GM23338 (cell line): ENCODE measurements at regions not wholly inside any gene's neighbourhood (a gene's known extent, or its start where the extent isn't known, plus 50 kb on each side); places are given as distances from the start of the nearest gene placed in this dataset.

Experiments used
- ATAC-seq: fragments of 200-7000 bp; cut with Tn5 transposase; 3 replicates; pipeline ENCODE4 v1.9.1; 2020
- DNase-seq: peaks from one replicate; pipeline ENCODE4 v3.0.0-alpha.2; 2015; ENCODE audit warnings: low spot score
- H2AFZ ChIP-seq: fragments of 200-600 bp; sonication (generic); 2 replicates; pipeline ENCODE4 v1.8.0; 2016; ENCODE audit warnings: antibody characterized with exemption, mild to moderate bottlenecking, moderate library complexity
- H3F3A ChIP-seq: fragments of 200-600 bp; sonication (generic); replicated peaks from 2 replicates; pipeline ENCODE4 v1.8.0; 2017; ENCODE audit warnings: antibody characterized with exemption, mixed run types, low read depth
- H3K27ac ChIP-seq: fragments of 200-600 bp; sonication (generic); 2 replicates; pipeline ENCODE4 v1.6.1; 2016; ENCODE audit warnings: low read depth
- H3K27me3 ChIP-seq: fragments of 200-600 bp; sonication (generic); 2 replicates; pipeline ENCODE4 v1.8.0; 2016; ENCODE audit warnings: mild to moderate bottlenecking, mixed run types, moderate library complexity; ENCODE audit not compliant: insufficient read depth
- H3K36me3 ChIP-seq: fragments of 200-600 bp; sonication (generic); 2 replicates; pipeline ENCODE4 v1.8.0; 2016; ENCODE audit warnings: mild to moderate bottlenecking; ENCODE audit not compliant: insufficient read depth
- H3K4me1 ChIP-seq: fragments of 200-600 bp; sonication (generic); 2 replicates; pipeline ENCODE4 v1.8.0; 2016; ENCODE audit warnings: mild to moderate bottlenecking, moderate library complexity; ENCODE audit not compliant: insufficient read depth
- H3K4me2 ChIP-seq: fragments of 200-600 bp; sonication (generic); 2 replicates; pipeline ENCODE4 v1.7.1; 2017; ENCODE audit warnings: mixed run types
- H3K4me3 ChIP-seq: fragments of 200-600 bp; sonication (generic); 2 replicates; pipeline ENCODE4 v1.6.1; 2016; ENCODE audit warnings: mixed run types
- H3K79me2 ChIP-seq: fragments of 200-600 bp; sonication (generic); replicated peaks from 2 replicates; pipeline ENCODE4 v1.8.0; 2017; ENCODE audit warnings: mild to moderate bottlenecking; ENCODE audit not compliant: insufficient read depth
- H3K9me2 ChIP-seq: fragments of 200-600 bp; sonication (generic); 2 replicates; pipeline ENCODE4 v1.8.0; 2017; ENCODE audit not compliant: insufficient read depth
- H4K20me1 ChIP-seq: fragments of 200-600 bp; sonication (generic); replicated peaks from 2 replicates; pipeline ENCODE4 v1.8.0; 2017; ENCODE audit warnings: mild to moderate bottlenecking; ENCODE audit not compliant: insufficient read depth
- H3K27ac Mint-ChIP-seq: 2 replicates; pipeline ENCODE4 v1.8.0; 2020; ENCODE audit warnings: inconsistent platforms, mild to moderate bottlenecking, moderate library complexity, mixed read lengths
- H3K27me3 Mint-ChIP-seq: 3 replicates; pipeline ENCODE4 v1.8.0; 2022; ENCODE audit warnings: low read depth, mild to moderate bottlenecking, moderate library complexity, mixed read lengths, inconsistent platforms; ENCODE audit not compliant: insufficient read depth, poor library complexity
- H3K36me3 Mint-ChIP-seq: 3 replicates; pipeline ENCODE4 v1.8.0; 2021; ENCODE audit warnings: low read depth, mild to moderate bottlenecking, inconsistent platforms, moderate library complexity, mixed read lengths
- H3K4me1 Mint-ChIP-seq: 3 replicates; pipeline ENCODE4 v1.8.0; 2020; ENCODE audit warnings: mild to moderate bottlenecking, inconsistent platforms, mixed read lengths
- H3K4me3 Mint-ChIP-seq: 3 replicates; pipeline ENCODE4 v1.8.0; 2021; ENCODE audit warnings: moderate library complexity, mild to moderate bottlenecking, inconsistent platforms, mixed read lengths
- H3K9me3 Mint-ChIP-seq: 3 replicates; pipeline ENCODE4 v1.8.0; 2020; ENCODE audit warnings: moderate library complexity, mild to moderate bottlenecking, inconsistent platforms, mixed read lengths
- CREB1 ChIP-seq: fragments of 250-450 bp; sonication (Bioruptor Pico); IDR thresholded peaks from 2 replicates; pipeline ENCODE4 v1.5.0; 2020; ENCODE audit warnings: low read depth, mild to moderate bottlenecking, moderate library complexity
- EZH2phosphoT487 ChIP-seq: fragments of 200-600 bp; sonication (generic); IDR thresholded peaks from one replicate; pipeline ENCODE4 v1.8.1; 2018; ENCODE audit warnings: antibody characterized with exemption; ENCODE audit not compliant: unreplicated experiment
- NANOG ChIP-seq: IDR thresholded peaks from 2 replicates; pipeline ENCODE4 v1.6.1; 2016; ENCODE audit warnings: antibody characterized with exemption, borderline replicate concordance
- REST ChIP-seq: IDR thresholded peaks from one replicate; pipeline ENCODE4 v1.6.1; 2018; ENCODE audit warnings: antibody characterized with exemption; ENCODE audit not compliant: unreplicated experiment
- STAT1 ChIP-seq: IDR thresholded peaks from one replicate; pipeline ENCODE4 v1.6.1; 2016; ENCODE audit warnings: antibody characterized with exemption; ENCODE audit not compliant: unreplicated experiment
- ZNF114 ChIP-seq: fragments of 250-450 bp; sonication (Bioruptor Pico); IDR thresholded peaks from 2 replicates; pipeline ENCODE4 v1.5.0; 2020; ENCODE audit warnings: mild to moderate bottlenecking, moderate library complexity
- ZNF331 ChIP-seq: fragments of 250-450 bp; sonication (Bioruptor Pico); IDR thresholded peaks from 2 replicates; pipeline ENCODE4 v1.5.0; 2020; ENCODE audit warnings: low read depth, mild to moderate bottlenecking, moderate library complexity
- TF ChIP-seq, protein P1 (sequence below): fragments of 250-450 bp; sonication (Bioruptor Pico); IDR thresholded peaks from 2 replicates; pipeline ENCODE4 v1.5.0; 2020; ENCODE audit warnings: mild to moderate bottlenecking, moderate library complexity
- TF ChIP-seq, protein P2 (sequence below): IDR thresholded peaks from 2 replicates; pipeline ENCODE4 v1.6.1; 2016; ENCODE audit warnings: antibody characterized with exemption

GRCh38 chr7:33754933-33755928 lies 150.1 kb upstream of the BMPER start:
- H3K36me3 Mint-ChIP-seq = no peaks in the 10 kb centered on the region
- ATAC-seq = no peak
- Histone ChIP-seq H3K9me2 (no peaks in the 10 kb centered on the region), H4K20me1 (no peaks in the 10 kb centered on the region), H2AFZ (no peak overlapping the region), H3K27ac (no peak overlapping the region), H3K4me1 (peaks cover 8% of the 10 kb centered on the region), H3K4me2 (no peak overlapping the region), H3F3A (no peaks in the 10 kb centered on the region), H3K27me3 (no peaks in the 10 kb centered on the region), H3K79me2 (no peaks in the 10 kb centered on the region), H3K4me3 (no peak overlapping the region), H3K36me3 (no peaks in the 10 kb centered on the region)
- H3K9me3 Mint-ChIP-seq = no peaks in the 10 kb centered on the region
- H3K4me1 Mint-ChIP-seq = peaks cover 13% of the 10 kb centered on the region
- no peaks in the 10 kb centered on the region for H3K27me3 Mint-ChIP-seq
- TF ChIP-seq ZNF114 (CRISPR knock-in tag) (no peak), EZH2phosphoT487 (no peak), CREB1 (CRISPR knock-in tag) (no peak), ZNF331 (CRISPR knock-in tag) (no peak), NANOG (no peak), STAT1 (no peak), REST (no peak)
- TF ChIP-seq, protein P1, sequence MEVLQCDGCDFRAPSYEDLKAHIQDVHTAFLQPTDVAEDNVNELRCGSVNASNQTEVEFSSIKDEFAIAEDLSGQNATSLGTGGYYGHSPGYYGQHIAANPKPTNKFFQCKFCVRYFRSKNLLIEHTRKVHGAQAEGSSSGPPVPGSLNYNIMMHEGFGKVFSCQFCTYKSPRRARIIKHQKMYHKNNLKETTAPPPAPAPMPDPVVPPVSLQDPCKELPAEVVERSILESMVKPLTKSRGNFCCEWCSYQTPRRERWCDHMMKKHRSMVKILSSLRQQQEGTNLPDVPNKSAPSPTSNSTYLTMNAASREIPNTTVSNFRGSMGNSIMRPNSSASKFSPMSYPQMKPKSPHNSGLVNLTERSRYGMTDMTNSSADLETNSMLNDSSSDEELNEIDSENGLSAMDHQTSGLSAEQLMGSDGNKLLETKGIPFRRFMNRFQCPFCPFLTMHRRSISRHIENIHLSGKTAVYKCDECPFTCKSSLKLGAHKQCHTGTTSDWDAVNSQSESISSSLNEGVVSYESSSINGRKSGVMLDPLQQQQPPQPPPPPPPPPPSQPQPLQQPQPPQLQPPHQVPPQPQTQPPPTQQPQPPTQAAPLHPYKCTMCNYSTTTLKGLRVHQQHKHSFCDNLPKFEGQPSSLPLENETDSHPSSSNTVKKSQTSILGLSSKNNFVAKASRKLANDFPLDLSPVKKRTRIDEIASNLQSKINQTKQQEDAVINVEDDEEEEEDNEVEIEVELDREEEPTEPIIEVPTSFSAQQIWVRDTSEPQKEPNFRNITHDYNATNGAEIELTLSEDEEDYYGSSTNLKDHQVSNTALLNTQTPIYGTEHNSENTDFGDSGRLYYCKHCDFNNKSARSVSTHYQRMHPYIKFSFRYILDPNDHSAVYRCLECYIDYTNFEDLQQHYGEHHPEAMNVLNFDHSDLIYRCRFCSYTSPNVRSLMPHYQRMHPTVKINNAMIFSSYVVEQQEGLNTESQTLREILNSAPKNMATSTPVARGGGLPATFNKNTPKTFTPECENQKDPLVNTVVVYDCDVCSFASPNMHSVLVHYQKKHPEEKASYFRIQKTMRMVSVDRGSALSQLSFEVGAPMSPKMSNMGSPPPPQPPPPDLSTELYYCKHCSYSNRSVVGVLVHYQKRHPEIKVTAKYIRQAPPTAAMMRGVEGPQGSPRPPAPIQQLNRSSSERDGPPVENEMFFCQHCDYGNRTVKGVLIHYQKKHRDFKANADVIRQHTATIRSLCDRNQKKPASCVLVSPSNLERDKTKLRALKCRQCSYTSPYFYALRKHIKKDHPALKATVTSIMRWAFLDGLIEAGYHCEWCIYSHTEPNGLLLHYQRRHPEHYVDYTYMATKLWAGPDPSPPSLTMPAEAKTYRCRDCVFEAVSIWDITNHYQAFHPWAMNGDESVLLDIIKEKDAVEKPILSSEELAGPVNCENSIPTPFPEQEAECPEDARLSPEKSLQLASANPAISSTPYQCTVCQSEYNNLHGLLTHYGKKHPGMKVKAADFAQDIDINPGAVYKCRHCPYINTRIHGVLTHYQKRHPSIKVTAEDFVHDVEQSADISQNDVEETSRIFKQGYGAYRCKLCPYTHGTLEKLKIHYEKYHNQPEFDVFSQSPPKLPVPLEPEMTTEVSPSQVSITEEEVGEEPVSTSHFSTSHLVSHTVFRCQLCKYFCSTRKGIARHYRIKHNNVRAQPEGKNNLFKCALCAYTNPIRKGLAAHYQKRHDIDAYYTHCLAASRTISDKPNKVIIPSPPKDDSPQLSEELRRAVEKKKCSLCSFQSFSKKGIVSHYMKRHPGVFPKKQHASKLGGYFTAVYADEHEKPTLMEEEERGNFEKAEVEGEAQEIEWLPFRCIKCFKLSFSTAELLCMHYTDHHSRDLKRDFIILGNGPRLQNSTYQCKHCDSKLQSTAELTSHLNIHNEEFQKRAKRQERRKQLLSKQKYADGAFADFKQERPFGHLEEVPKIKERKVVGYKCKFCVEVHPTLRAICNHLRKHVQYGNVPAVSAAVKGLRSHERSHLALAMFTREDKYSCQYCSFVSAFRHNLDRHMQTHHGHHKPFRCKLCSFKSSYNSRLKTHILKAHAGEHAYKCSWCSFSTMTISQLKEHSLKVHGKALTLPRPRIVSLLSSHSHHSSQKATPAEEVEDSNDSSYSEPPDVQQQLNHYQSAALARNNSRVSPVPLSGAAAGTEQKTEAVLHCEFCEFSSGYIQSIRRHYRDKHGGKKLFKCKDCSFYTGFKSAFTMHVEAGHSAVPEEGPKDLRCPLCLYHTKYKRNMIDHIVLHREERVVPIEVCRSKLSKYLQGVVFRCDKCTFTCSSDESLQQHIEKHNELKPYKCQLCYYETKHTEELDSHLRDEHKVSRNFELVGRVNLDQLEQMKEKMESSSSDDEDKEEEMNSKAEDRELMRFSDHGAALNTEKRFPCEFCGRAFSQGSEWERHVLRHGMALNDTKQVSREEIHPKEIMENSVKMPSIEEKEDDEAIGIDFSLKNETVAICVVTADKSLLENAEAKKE = no peak
- TF ChIP-seq, protein P2, sequence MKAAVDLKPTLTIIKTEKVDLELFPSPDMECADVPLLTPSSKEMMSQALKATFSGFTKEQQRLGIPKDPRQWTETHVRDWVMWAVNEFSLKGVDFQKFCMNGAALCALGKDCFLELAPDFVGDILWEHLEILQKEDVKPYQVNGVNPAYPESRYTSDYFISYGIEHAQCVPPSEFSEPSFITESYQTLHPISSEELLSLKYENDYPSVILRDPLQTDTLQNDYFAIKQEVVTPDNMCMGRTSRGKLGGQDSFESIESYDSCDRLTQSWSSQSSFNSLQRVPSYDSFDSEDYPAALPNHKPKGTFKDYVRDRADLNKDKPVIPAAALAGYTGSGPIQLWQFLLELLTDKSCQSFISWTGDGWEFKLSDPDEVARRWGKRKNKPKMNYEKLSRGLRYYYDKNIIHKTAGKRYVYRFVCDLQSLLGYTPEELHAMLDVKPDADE = no peak
- no peak for DNase-seq
- no peak overlapping the region for H3K4me3 Mint-ChIP-seq
- H3K27ac Mint-ChIP-seq = no peak overlapping the region
